CD4-positive, alpha-beta T cell treated with Interleukin-4 for 1 hour (primary cell): ENCODE measurements at regions not wholly inside any gene's neighbourhood (a gene's known extent, or its start where the extent isn't known, plus 50 kb on each side); places are given as distances from the start of the nearest gene placed in this dataset.
"Not testable (repeated sequence)": the region's sequence is repeated elsewhere in the genome, so short reads cannot be mapped to it uniquely, and the experiment has no call there.

ENCODE experiments used
- DNase-seq, 2 donors: peaks; one replicate each; pipeline ENCODE4 v3.0.0-alpha.2; 2020 to 2022

GRCh38 chr2:67879586-67880290, 183.1 kb downstream of the C1D start:
- no peak for DNase-seq

GRCh38 chr2:67880291-67880761, 182.5 kb downstream of the C1D start:
- no peak for DNase-seq

GRCh38 chr2:67881816-67882215, 181.0 kb downstream of the C1D start:
- DNase-seq: no peak

GRCh38 chr2:67883316-67884087, 179.3 kb downstream of the C1D start:
- DNase-seq: no peak

DNA sequence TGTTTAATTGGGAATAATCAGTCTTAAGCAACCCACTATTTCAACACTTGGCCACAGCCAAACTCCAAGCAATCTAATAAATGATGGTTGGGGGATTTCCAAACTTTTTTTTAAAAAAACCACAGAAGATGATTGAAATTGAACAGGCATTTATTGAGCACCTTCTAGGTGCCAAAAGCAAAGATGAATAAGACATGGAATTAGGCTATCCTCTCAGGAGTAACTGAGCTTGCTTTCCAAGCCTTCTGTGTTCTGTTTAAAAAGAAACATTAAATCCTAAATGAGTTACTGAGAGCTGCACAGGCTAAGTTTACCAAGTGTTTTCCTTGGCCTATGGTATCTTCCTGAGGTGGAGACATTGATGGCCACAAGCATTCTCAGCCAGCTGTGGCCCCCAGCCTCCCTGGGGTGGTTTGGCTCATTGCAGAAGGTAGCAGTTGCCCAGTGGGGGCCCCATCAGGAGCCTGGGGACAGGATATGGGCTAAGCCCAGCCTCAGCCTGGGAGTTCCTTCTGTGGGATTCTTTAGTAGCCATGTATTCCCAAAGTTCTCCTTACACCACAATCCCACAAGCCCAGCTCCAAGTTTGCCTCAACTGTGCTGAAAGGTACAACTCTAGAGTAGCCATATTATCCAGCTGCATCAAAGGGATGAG, 174.3 kb downstream of the C1D start:
- DNase-seq: no peak

- no peak for DNase-seq
These were observed 173.7 kb downstream of the C1D start for GRCh38 chr2:67889056-67889455.

- no peak for DNase-seq
These were observed 171.2 kb downstream of the C1D start for GRCh38 chr2:67891642-67892041.

DNA sequence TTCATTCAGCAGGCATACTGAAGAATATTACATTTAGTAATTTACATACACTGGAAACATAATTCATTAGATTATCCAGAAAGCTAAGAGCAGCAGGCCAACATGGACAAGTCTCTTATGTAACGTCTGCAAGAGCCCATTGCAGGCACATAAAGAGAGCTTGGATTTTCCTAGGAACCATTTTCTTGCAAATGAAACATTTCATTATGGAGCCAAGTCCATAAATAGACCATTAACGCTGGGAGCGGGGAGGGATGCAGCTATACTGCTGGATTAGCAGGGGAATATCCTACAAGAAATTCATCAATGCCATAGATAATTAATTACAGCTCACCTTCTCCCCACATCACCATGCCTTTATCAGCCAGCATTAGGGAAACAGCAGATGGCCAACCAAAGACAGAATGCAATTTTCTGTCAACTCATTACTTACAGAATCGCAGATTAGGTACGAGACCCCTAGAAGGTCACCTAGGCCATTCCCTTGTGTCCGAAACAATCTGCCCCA, 170.4 kb downstream of the C1D start:
- DNase-seq: no peak

DNA sequence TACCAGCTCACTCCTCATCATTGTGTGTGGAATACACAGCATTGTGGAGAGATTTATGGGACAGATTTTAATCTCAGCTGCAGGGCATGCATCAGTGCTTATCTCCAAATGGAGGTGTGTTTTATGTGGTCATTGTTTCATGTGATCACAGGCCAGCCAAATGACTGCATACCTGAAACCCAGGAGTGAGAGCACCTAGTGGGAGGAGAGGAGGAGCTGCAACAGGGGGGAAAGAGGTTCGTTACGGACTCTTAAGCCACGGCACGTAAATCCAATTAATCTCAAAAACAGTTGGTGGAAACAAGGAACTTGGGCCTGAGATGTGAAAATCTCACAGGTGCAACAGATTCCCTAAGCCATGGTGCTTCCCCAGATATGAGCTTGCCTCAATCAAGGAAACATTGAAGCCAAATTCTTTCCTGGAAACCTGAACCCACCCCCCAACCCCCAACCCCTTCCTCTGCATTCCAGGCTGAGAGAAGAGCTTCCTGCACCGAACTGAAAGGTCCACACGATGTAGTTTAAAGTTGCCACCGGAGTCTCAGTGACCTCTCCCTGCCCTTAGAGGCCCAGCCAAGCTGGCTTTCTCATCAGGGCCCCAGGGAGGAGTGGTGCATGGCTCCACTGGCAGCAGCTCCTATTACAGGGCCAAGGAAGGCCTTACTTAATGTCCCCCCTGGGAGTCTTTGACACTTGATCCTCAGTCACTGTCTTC, 167.4 kb downstream of the C1D start:
- DNase-seq: no peak

GRCh38 chr2:67896076-67896475, 166.7 kb downstream of the C1D start:
- no peak for DNase-seq

GRCh38 chr2:67896476-67896875, 166.3 kb downstream of the C1D start:
- no peak for DNase-seq

- DNase-seq: no peak
These were observed 164.2 kb downstream of the C1D start for GRCh38 chr2:67898595-67898994.

DNA sequence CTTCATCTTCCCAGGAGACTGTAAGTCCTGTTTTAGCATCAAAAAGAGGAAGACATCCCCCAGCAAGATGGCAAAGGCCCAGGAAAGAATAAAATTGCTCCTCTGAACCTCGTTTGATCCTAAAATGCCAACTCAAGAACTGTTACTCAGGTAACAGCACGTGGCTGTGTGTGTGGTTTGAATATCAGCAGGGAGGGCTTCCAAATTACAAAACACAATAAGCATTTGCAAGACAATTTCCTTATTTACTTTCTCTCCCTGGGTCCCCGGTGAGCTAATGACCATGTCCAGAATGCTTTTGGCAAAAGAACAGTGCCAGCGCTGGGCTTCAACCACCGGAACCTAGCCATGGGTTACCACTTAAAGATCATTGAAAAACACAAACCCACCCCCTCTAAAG, 163.6 kb downstream of the C1D start:
- no peak for DNase-seq

DNA sequence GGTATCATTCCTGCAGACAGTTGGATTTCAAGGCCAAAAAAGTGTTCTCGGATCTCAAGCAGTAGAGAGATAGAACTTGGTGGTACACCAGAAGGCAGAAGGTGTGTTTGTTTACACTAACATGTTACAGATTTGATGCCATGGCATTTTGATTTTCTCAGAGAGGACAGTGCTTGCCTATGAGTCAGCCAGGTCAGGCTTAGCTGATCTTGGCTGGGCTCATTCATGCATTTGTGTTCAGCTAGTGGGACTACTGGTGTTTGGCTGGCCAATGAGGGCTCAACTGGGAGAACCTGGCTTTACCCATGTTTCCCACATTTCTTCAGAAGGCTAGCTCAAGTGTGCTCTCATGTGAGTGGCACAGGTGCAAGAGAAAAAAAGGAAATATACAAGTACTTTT, 162.0 kb downstream of the C1D start:
- no peak for DNase-seq

- DNase-seq: no peak
These were observed 158.2 kb downstream of the C1D start for GRCh38 chr2:67904566-67904965.

DNA sequence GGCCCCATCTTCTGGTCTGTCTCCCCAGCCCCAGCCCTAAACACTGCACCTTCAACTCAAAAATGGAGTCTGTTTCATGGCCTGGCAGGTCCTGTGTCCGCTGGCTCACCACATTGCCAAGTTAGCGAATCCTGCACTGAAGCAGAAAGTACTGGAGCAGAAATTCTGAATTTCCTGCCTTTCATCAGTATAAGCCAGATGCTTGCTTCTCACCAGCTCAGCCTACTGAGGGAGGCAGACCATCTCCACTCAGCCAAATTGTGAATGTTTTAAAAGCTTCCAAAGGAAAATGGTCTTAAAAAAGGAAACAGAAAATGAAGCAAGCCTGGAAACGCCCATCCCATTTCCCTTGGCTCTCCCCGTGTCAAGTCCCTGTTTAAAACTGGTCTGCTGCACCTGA, 157.8 kb downstream of the C1D start:
- no peak for DNase-seq

- DNase-seq: not testable (repeated sequence)
These were observed 156.3 kb downstream of the C1D start for GRCh38 chr2:67906547-67906946.

DNA sequence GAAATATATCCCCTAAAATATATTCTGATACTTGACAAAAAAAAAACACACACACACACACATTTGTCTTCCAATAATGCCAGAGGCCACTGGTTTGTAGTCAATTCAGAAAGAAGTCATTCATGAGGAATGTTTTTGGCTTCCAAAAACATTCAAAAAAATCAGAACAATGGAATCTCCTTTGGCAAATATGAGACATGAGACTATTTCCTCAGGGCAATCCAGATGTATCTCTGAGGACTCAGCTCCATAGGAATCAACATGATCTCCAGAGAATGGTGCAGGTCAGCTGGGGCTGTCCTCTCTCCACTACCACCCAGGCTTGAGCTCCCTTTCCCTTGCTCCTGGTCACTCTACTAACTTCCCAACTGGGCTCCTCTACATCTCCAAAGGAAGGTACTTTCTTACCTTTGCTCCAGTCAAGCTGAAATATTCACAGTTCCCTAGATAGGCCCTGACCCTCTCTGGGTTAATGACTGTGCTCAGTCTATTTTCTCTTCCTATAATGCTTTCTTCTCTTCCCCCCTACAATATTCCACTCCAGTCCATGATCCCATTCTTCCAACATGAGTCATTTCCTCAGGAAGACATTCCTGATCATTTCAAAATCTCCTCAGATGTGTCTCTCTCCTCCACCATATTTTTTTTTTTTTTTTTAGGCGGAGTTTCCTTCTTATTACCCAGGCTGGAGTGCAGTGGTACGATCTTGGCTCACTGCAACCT, 145.3 kb downstream of the C1D start:
- DNase-seq: no peak

GRCh38 chr2:67918471-67918870, 144.3 kb downstream of the C1D start:
- no peak for DNase-seq

DNA sequence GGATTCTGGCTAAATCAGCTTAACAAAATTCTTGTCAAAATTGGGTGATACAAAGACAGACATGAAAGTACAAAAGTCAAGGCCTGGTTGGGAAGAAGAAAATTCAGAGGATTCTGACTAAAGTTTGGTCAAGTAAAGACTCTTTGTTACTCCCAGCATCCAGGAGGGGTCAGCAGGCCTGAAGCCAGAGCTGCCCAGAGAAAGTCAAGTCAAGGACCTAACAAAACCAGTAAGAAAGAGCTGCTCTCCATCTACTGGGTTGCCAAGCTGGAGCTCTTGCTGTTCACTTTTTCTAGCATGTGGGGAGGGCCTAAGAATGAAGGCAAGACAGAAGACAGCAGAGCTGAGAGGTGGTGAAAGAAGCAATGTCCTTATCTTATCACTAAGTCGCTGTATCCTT, 143.3 kb downstream of the C1D start:
- DNase-seq: no peak

DNA sequence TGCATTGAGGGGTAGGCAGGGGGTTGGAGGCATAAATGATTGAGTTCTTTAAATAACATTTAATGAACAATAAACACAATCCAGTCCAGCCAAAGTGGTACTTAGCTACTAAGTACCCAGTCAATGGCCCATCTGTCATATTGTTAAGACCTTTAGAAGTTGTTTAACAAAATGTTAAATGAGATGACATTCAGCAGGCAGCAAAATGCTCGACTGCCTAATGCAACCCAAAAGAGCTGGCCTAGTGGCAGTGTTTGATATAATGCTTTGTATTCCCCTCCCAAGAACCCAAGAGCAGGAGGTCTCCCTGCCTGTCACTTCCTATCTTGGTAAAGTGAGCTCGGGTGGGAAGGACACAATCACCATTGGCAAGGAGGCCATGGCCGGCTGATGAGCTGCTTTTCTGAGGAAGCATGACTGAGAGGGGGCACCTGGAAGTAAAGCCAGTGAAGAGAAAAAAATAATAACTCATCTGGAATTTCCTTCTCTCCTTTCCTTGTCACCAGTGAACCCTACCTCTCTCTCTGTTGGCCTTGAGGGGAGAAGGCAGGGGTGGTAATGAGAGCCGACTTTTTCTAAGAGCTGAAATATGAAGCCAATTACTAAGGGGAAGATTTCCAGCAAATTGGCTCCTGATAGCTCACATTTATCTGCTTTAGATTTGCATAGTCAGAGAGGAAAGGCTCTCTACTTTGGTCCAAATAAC, 140.6 kb downstream of the C1D start:
- no peak for DNase-seq

DNA sequence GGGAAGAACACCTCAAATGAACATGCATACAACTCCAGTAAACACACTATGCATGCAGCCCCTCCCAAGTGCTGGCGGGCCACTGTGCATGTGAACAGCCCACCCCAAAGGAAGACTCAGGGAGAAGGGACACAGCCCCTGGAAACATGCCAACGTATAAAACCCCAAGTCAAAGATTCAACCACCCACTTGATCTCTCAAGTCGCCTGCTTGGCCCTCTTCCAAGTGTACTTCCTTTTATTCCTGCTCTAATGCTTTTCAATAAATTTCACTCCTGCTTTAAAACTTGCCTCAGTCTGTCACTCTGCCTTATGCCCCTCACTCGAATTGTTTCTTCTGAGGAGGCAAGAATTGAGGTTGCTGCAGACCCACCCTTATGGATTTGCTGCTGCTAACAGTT, 139.1 kb downstream of the C1D start:
- DNase-seq: no peak
